ENCODE measurements at regions not wholly inside any gene's neighbourhood (a gene's known extent, or its start where the extent isn't known, plus 50 kb on each side); places are given as distances from the start of the nearest gene placed in this dataset.
A peak's percentile ranks its signal among the peaks of the same experiment; 100 is the strongest.

- DNase-seq: no peak
Observed at GRCh38 chr4:74653331-74654229, 140.7 kb downstream of the BTC start.

GRCh38 chr4:74654230-74654681, 140.1 kb downstream of the BTC start:
- no peak for DNase-seq

- DNase-seq: no peak
Observed at GRCh38 chr4:74656596-74656995, 137.7 kb downstream of the BTC start.

- no peak for DNase-seq
Observed at GRCh38 chr4:74658116-74658515, 136.2 kb downstream of the BTC start.

- DNase-seq: peak in 1 of 2 donors; percentile 20
Observed at GRCh38 chr4:74659576-74660411, 134.5 kb downstream of the BTC start.

GRCh38 chr4:74660866-74661265, 133.5 kb downstream of the BTC start:
- DNase-seq: no peak

GRCh38 chr4:74661427-74662201, 132.7 kb downstream of the BTC start:
- no peak for DNase-seq

GRCh38 chr4:74663631-74664030, 130.7 kb downstream of the BTC start:
- no peak for DNase-seq

GRCh38 chr4:74665346-74665745, 129.0 kb downstream of the BTC start:
- DNase-seq: no peak

GRCh38 chr4:74665876-74666275, 128.4 kb downstream of the BTC start:
- no peak for DNase-seq

GRCh38 chr4:74667438-74667837, 126.9 kb downstream of the BTC start:
- DNase-seq: no peak

GRCh38 chr4:74667944-74668343, 126.4 kb downstream of the BTC start:
- no peak for DNase-seq

- DNase-seq: no peak
Observed at GRCh38 chr4:74669702-74670101, 124.6 kb downstream of the BTC start.

GRCh38 chr4:74670583-74670982, 123.7 kb downstream of the BTC start:
- DNase-seq: no peak

GRCh38 chr4:74671080-74671698, 123.1 kb downstream of the BTC start:
- DNase-seq: peak; percentile 46 to 52

- no peak for DNase-seq
Observed at GRCh38 chr4:74674750-74675149, 119.6 kb downstream of the BTC start.

GRCh38 chr4:74675673-74676279, 118.5 kb downstream of the BTC start:
- peak in 1 of 2 donors; percentile 36 for DNase-seq

GRCh38 chr4:74682567-74683359, 111.6 kb downstream of the BTC start:
- DNase-seq: no peak

- no peak for DNase-seq
Observed at GRCh38 chr4:74692972-74693371, 101.4 kb downstream of the BTC start.

All from CD4-positive, alpha-beta T cell treated with Interleukin-4 for 1 hour (primary cell).